ENCODE measurements at regions not wholly inside any gene's neighbourhood (a gene's known extent, or its start where the extent isn't known, plus 50 kb on each side); places are given as distances from the start of the nearest gene placed in this dataset.
A peak's percentile ranks its signal among the peaks of the same experiment; 100 is the strongest.

DNA sequence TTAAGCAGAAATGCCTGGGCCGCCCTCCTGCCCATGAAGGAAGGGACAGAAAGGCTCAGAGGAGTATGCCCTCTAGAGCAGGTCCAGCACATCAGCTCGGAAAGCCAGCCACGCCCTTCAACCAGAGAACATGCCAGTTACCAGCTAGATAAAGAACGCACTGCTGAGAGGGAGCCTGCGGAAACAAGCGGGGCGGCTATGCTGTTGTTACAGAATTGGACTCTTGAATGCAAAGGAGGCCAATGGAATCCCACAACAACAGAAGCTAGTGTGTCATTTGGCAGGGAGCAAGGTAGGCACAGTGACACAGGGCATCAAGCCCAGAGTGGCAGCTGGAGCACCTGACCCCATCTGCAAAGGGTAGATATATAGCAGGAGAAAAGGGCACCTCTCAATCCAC is 242.9 kb upstream of the ID2 start:
- WGBS (ENCODE audit: insufficient coverage): 98% methylated on average over 6 of the region's 7 CpGs
- Histone ChIP-seq H3K4me2 (replicated peaks; ENCODE audit: extremely low read depth, low read length, poor library complexity, severe bottlenecking) (peak overlapping the region; percentile 35), H3K9me3 (replicated peaks in 1 of 2; ENCODE audit: control insufficient read depth in 1 of 2, insufficient read depth in 1 of 2, low read length in 2 of 2) (no peaks in the 10 kb centered on the region), H2AFZ (ENCODE audit: insufficient read depth, low read depth, low read length, poor library complexity, severe bottlenecking) (peak overlapping the region; percentile 69), H3K36me3 (replicated peaks in 1 of 2; ENCODE audit: control insufficient read depth in 1 of 2, insufficient read depth in 2 of 2, low read length in 2 of 2) (no peaks in the 10 kb centered on the region), H3K27ac (ENCODE audit: low read depth in 1 of 2, low read length in 2 of 2) (peak overlapping the region in 1 of 2 donors; percentile 71), H4K20me1 (ENCODE audit: insufficient read depth, low read length) (no peaks in the 10 kb centered on the region), H3K4me3 (replicated peaks in 1 of 3; ENCODE audit: low read depth in 2 of 3, low read length in 3 of 3) (peak overlapping the region in 1 of 3 experiments; percentile 37), H3K9ac (ENCODE audit: insufficient read depth, low read length, poor library complexity, severe bottlenecking) (no peak overlapping the region), H3K27me3 (ENCODE audit: control insufficient read depth in 2 of 2, insufficient read depth in 2 of 2, low read length in 2 of 2) (no peaks in the 10 kb centered on the region), H3K79me2 (ENCODE audit: insufficient read depth, low read length) (no peaks in the 10 kb centered on the region), H3K4me1 (ENCODE audit: control insufficient read depth in 1 of 2, insufficient read depth in 2 of 2, low read length in 2 of 2) (peaks cover 58 to 64% of the 10 kb centered on the region in 2 donors)
- H3K27me3 Mint-ChIP-seq (ENCODE audit: low read depth in 3 of 3): peaks cover 0 to 3% (median 2%) of the 10 kb centered on the region in 3 donors
- no peak overlapping the region for H3K4me3 Mint-ChIP-seq
- H3K4me1 Mint-ChIP-seq: peaks cover 59% of the 10 kb centered on the region
- peak overlapping the region in 4 of 7 donors; percentile 31 to 84 (median 68) for H3K27ac Mint-ChIP-seq
- TF ChIP-seq, protein P1, sequence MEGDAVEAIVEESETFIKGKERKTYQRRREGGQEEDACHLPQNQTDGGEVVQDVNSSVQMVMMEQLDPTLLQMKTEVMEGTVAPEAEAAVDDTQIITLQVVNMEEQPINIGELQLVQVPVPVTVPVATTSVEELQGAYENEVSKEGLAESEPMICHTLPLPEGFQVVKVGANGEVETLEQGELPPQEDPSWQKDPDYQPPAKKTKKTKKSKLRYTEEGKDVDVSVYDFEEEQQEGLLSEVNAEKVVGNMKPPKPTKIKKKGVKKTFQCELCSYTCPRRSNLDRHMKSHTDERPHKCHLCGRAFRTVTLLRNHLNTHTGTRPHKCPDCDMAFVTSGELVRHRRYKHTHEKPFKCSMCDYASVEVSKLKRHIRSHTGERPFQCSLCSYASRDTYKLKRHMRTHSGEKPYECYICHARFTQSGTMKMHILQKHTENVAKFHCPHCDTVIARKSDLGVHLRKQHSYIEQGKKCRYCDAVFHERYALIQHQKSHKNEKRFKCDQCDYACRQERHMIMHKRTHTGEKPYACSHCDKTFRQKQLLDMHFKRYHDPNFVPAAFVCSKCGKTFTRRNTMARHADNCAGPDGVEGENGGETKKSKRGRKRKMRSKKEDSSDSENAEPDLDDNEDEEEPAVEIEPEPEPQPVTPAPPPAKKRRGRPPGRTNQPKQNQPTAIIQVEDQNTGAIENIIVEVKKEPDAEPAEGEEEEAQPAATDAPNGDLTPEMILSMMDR (IDR thresholded peaks at IDR 0.05): no peak
- DNase-seq: no peak
- intact Hi-C loops (cut with micrococcal nuclease): no loop called here
- peaks cover 0 to 2% (median 0%) of the 10 kb centered on the region in 7 donors for H3K9me3 Mint-ChIP-seq
- H3K36me3 Mint-ChIP-seq: peaks cover 0 to 3% of the 10 kb centered on the region in 2 donors

DNA sequence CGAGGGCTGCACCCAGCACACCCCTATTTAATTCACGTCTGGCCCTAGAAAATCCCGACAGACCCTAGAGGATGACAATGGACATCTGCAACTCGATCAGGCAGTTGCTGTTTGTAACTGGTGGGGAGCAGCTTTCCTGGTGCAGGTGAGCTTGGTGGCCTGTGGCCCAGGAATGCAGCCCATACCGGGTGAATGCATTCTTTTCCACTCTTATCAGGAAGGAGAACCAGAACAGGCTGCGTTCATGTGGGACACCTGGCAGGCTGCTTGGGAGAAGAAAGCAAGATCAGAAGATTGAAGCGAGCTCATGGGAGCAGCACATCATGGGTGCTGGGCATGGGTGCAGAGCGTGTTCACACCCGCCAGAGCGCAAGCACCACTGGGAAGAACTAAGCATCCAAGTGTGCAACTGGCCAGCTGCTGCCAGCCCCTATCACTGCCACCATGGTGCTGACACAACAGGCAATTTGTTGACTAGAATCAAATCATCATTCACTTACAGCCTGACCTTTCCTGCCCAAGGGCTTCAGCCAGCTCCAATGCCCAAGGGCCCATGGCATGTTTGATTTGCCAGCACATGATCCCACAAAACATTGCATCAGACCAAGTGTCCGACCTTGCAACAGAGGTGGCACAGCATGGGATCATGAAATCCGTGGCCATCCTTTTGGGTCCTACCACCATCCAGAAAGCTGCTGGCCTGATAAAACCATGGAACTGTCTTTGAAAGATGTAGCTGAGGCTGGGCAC is 241.7 kb upstream of the ID2 start:
- Mint-ChIP-seq H3K36me3 (peaks cover 0 to 3% of the 10 kb centered on the region in 2 donors), H3K27me3 (ENCODE audit: low read depth in 3 of 3) (peaks cover 0 to 3% (median under 1%) of the 10 kb centered on the region in 3 donors), H3K27ac (no peak overlapping the region), H3K4me3 (no peak overlapping the region), H3K4me1 (peaks cover 54% of the 10 kb centered on the region), H3K9me3 (peaks cover 0 to 2% (median 0%) of the 10 kb centered on the region in 7 donors)
- Histone ChIP-seq H3K27me3 (ENCODE audit: control insufficient read depth in 2 of 2, insufficient read depth in 2 of 2, low read length in 2 of 2) (no peaks in the 10 kb centered on the region), H3K4me2 (replicated peaks; ENCODE audit: extremely low read depth, low read length, poor library complexity, severe bottlenecking) (no peak overlapping the region), H2AFZ (ENCODE audit: insufficient read depth, low read depth, low read length, poor library complexity, severe bottlenecking) (no peak overlapping the region), H3K4me1 (ENCODE audit: control insufficient read depth in 1 of 2, insufficient read depth in 2 of 2, low read length in 2 of 2) (peaks cover 56 to 58% of the 10 kb centered on the region in 2 donors), H3K9me3 (replicated peaks in 1 of 2; ENCODE audit: control insufficient read depth in 1 of 2, insufficient read depth in 1 of 2, low read length in 2 of 2) (no peaks in the 10 kb centered on the region), H3K79me2 (ENCODE audit: insufficient read depth, low read length) (no peaks in the 10 kb centered on the region), H4K20me1 (ENCODE audit: insufficient read depth, low read length) (no peaks in the 10 kb centered on the region), H3K4me3 (replicated peaks in 1 of 3; ENCODE audit: low read depth in 2 of 3, low read length in 3 of 3) (no peak overlapping the region), H3K36me3 (replicated peaks in 1 of 2; ENCODE audit: control insufficient read depth in 1 of 2, insufficient read depth in 2 of 2, low read length in 2 of 2) (no peaks in the 10 kb centered on the region), H3K27ac (ENCODE audit: low read depth in 1 of 2, low read length in 2 of 2) (no peak overlapping the region), H3K9ac (ENCODE audit: insufficient read depth, low read length, poor library complexity, severe bottlenecking) (no peak overlapping the region)
- 92% methylated on average over 9 of the region's 12 CpGs for WGBS (ENCODE audit: insufficient coverage)
- TF ChIP-seq, protein P1 (IDR thresholded peaks at IDR 0.05): no peak
- DNase-seq: no peak
- intact Hi-C loops (cut with micrococcal nuclease): no loop called here

Data from CD14-positive monocyte (primary cell).